Liver (tissue), 3 donors: ENCODE measurements at regions not wholly inside any gene's neighbourhood (a gene's known extent, or its start where the extent isn't known, plus 50 kb on each side); places are given as distances from the start of the nearest gene placed in this dataset.

Experiments
- CTCF ChIP-seq: fragments of 150-350 bp; IDR thresholded peaks from 2 replicates; pipeline ENCODE4 v1.5.1; 2017; ENCODE audit warnings: improper control_type of control experiment, low read depth, low read length; ENCODE audit not compliant: missing input control
- RAD21 ChIP-seq, 2 donors: IDR thresholded peaks; 2 replicates each; pipeline ENCODE4 v1.6.1; 2016; ENCODE audit warnings: antibody characterized with exemption in 2 of 2, mild to moderate bottlenecking in 2 of 2
- TAF1 ChIP-seq: conservative IDR thresholded peaks from 2 replicates; pipeline ENCODE4 v1.6.1; 2016; ENCODE audit warnings: antibody characterized with exemption, mild to moderate bottlenecking
- donor health status: healthy.
- donor health status: healthy.

GRCh38 chrX:87941841-87942240 lies 424.2 kb downstream of the KLHL4 start:
- TF ChIP-seq CTCF (no peak), RAD21 (IDR thresholded peaks at IDR 0.05) (no peak), TAF1 (no peak)
